Neural cell (in vitro differentiated cells): ENCODE measurements at regions not wholly inside any gene's neighbourhood (a gene's known extent, or its start where the extent isn't known, plus 50 kb on each side); places are given as distances from the start of the nearest gene placed in this dataset.

ENCODE experiments used
- CTCF ChIP-seq: fragments of 450-650 bp; IDR thresholded peaks from 2 replicates; pipeline ENCODE4 v1.5.1; 2014; ENCODE audit warnings: antibody characterized with exemption, mild to moderate bottlenecking, moderate library complexity; ENCODE audit not compliant: poor library complexity, severe bottlenecking
- RAD21 ChIP-seq: fragments of 450-650 bp; conservative IDR thresholded peaks from 2 replicates; pipeline ENCODE4 v1.6.1; 2014; ENCODE audit warnings: antibody characterized with exemption, mild to moderate bottlenecking, moderate library complexity
- SMC3 ChIP-seq: fragments of 450-650 bp; conservative IDR thresholded peaks from 2 replicates; pipeline ENCODE4 v1.6.1; 2014; ENCODE audit warnings: antibody characterized with exemption, mild to moderate bottlenecking, moderate library complexity; ENCODE audit not compliant: poor library complexity
- TAF1 ChIP-seq: IDR thresholded peaks from 2 replicates; pipeline ENCODE4 v1.6.1; 2012; ENCODE audit warnings: low read depth

DNA sequence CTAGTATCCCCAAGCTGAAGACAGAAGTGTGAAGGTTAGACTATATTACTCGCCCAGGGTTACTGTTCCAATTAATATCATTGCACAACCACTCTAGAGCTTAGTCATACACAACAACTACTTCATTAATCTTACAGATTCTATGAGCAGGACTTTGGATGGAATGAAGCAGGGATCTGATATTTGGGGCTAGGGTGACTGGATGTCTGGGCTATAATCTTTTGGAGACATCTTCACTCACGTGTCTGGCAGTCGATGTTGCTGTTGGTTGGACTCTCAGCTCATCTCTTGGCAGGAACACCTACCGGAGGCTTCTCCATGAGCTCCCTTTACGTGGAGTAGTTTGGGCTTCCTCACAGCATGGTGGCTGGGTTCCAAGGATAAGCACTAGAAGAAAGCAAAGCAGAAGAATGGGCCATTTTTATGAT lies 519.2 kb upstream of the B3GALT2 start:
- no peak for TF ChIP-seq TAF1
- no peak for TF ChIP-seq CTCF
- no peak for TF ChIP-seq RAD21
- no peak for TF ChIP-seq SMC3
